Activated CD4-positive, alpha-beta T cell treated with anti-CD3 and anti-CD28 coated beads for 36 hours (primary cell): ENCODE measurements at regions not wholly inside any gene's neighbourhood (a gene's known extent, or its start where the extent isn't known, plus 50 kb on each side); places are given as distances from the start of the nearest gene placed in this dataset.

ENCODE experiments used
- ATAC-seq: fragments of 200-7000 bp; cut with Tn5 transposase; one replicate; pipeline ENCODE4 v1.10.0; 2021; ENCODE audit warnings: mild to moderate bottlenecking, moderate library complexity
- CTCF ChIA-PET: fragments of 350-600 bp; sonication (Branson Sonifier 250); formaldehyde crosslinking; loops from one replicate; lab custom pipeline; 2021; ENCODE audit warnings: antibody characterized with exemption; lab: Charles Lee
- POLR2A ChIA-PET: fragments of 350-600 bp; sonication (Branson Sonifier 250); formaldehyde crosslinking; loops from one replicate; lab custom pipeline; 2021; ENCODE audit warnings: antibody characterized with exemption, inconsistent platforms; lab: Charles Lee
- DNase-seq: peaks from one replicate; pipeline ENCODE4 v3.0.0-alpha.2; 2020
- H3K27ac Mint-ChIP-seq: one replicate; pipeline ENCODE4 v1.8.0; 2021; ENCODE audit warnings: mixed read lengths
- H3K27me3 Mint-ChIP-seq: one replicate; pipeline ENCODE4 v1.8.0; 2021; ENCODE audit warnings: mixed read lengths
- H3K36me3 Mint-ChIP-seq: one replicate; pipeline ENCODE4 v1.8.0; 2021; ENCODE audit warnings: low read depth, mixed read lengths
- H3K4me1 Mint-ChIP-seq: one replicate; pipeline ENCODE4 v1.8.0; 2021; ENCODE audit warnings: mixed read lengths
- H3K4me3 Mint-ChIP-seq: one replicate; pipeline ENCODE4 v1.8.0; 2021; ENCODE audit warnings: mild to moderate bottlenecking, moderate library complexity, mixed read lengths
- H3K9me3 Mint-ChIP-seq: one replicate; pipeline ENCODE4 v1.8.0; 2021; ENCODE audit warnings: low read depth, mixed read lengths
- intact Hi-C, 2 experiments: fragments of 100-400 bp; cut with DNase I in 1 of 2; cut with micrococcal nuclease in 1 of 2; formaldehyde crosslinking; loops; one replicate each; pipeline versions ENCODE4 v1.14.2 to v1.15.1; 2022 to 2024; cut with DNase I, micrococcal nuclease

DNA sequence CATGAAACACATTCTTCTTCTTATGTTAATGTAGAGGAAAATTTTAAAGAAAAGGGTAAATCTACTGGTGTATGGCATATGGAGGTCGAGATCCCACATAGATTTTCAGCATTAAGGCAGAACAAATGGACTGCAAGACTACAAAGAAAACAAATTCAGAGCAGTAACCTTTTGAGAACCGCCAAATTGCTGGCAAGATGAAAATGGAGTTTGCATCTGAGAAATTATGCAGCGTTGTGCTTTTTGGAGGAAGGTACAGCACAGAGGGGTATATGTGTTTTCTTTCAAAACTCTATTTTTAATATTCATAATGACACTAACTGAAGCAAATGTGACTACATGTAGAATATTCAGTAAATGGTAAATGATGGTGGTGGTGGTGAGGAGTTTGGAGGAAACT, 59.0 kb upstream of the PARD3B start:
- Mint-ChIP-seq H3K27ac (no peak overlapping the region), H3K4me1 (no peaks in the 10 kb centered on the region), H3K36me3 (no peaks in the 10 kb centered on the region), H3K9me3 (no peaks in the 10 kb centered on the region), H3K27me3 (peaks cover 8% of the 10 kb centered on the region), H3K4me3 (no peak overlapping the region)
- CTCF ChIA-PET = no interaction called here
- no peak for DNase-seq
- no peak for ATAC-seq
- intact Hi-C loops = no loop called here
- POLR2A ChIA-PET = no interaction called here

GRCh38 chr2:204486805-204487204, 58.5 kb upstream of the PARD3B start:
- no peak for DNase-seq
- Mint-ChIP-seq H3K4me1 (no peaks in the 10 kb centered on the region), H3K4me3 (no peak overlapping the region), H3K36me3 (no peaks in the 10 kb centered on the region), H3K27me3 (peaks cover 8% of the 10 kb centered on the region), H3K9me3 (no peaks in the 10 kb centered on the region), H3K27ac (no peak overlapping the region)
- ChIA-PET POLR2A (no interaction called here), CTCF (no interaction called here)
- intact Hi-C loops = no loop called here
- no peak for ATAC-seq

DNA sequence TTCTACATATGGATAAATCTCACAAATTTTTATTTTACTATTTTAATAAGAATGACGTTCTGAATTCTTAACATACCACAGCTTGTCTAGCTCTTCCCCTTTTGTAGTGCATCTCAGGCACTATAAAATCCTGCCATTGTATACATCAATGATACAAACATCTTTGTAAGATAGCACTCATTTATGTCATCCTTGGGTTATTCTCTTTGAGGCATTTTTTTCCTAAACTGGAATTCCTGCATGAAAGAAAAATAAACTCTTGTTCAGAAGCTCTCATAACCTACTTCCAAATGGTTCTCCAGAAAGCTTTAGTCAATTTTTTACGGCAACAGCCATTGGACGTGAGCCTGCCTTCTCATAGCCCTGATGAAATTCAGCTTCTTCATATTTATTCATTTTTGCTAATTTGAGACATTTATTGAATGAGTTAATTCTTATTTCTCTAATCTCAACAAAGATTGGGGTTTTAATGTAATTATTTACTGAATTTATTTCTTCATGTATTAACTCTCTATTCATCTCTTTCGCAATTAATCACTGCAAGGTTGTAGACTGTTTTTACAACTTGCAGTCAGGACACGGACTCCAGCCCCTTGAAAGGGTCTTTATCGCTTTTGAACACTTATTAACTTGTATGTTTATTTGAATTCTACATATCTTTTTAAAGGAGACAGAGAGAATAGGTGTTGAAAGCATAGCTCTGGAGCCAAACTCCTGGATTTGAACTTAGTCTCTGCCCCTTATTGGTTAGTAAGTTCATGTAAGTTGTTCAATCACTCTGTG, 57.6 kb upstream of the PARD3B start:
- CTCF ChIA-PET = interaction anchor here (0.7 kb wide), 1 partner anchor 668 kb away, joined by 4 read pairs; no protein-coding TSS in a partner anchor
- intact Hi-C loops = no loop called here
- H3K4me3 Mint-ChIP-seq = no peak overlapping the region
- H3K4me1 Mint-ChIP-seq = no peaks in the 10 kb centered on the region
- peaks cover 8% of the 10 kb centered on the region for H3K27me3 Mint-ChIP-seq
- no peak for ATAC-seq
- H3K9me3 Mint-ChIP-seq = no peaks in the 10 kb centered on the region
- H3K36me3 Mint-ChIP-seq = no peaks in the 10 kb centered on the region
- POLR2A ChIA-PET = no interaction called here
- DNase-seq = no peak
- no peak overlapping the region for H3K27ac Mint-ChIP-seq

DNA sequence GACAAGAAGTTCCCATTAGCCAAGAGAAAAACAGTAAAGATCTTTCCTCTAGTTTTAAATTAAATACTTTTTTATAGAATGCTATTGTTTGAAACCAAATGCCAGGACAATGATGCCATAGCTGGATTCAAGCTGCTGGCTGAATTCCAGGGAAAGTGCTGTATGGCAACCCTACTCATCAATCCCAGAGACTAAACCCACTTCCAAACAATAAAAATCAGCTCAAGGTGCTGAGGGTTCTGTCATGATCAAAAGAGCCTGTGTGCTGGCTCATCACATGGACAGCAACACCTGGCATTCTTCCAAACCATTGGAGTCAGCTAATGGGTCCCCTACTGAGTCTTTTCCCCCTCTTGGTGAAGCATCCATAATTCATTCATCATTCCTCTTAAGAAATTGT, 53.7 kb upstream of the PARD3B start:
- H3K4me3 Mint-ChIP-seq = no peak overlapping the region
- intact Hi-C loops = no loop called here
- H3K4me1 Mint-ChIP-seq = no peaks in the 10 kb centered on the region
- no peaks in the 10 kb centered on the region for H3K36me3 Mint-ChIP-seq
- no peak overlapping the region for H3K27ac Mint-ChIP-seq
- CTCF ChIA-PET = no interaction called here
- ATAC-seq = no peak
- H3K27me3 Mint-ChIP-seq = peaks cover 8% of the 10 kb centered on the region
- POLR2A ChIA-PET = no interaction called here
- DNase-seq = no peak
- no peaks in the 10 kb centered on the region for H3K9me3 Mint-ChIP-seq

- peaks cover 10% of the 10 kb centered on the region for H3K27me3 Mint-ChIP-seq
- no peak overlapping the region for H3K27ac Mint-ChIP-seq
- intact Hi-C loops = no loop called here
- ChIA-PET CTCF (no interaction called here), POLR2A (no interaction called here)
- no peaks in the 10 kb centered on the region for H3K4me1 Mint-ChIP-seq
- no peak overlapping the region for H3K4me3 Mint-ChIP-seq
- ATAC-seq (no peak), DNase-seq (no peak)
- no peaks in the 10 kb centered on the region for H3K9me3 Mint-ChIP-seq
- H3K36me3 Mint-ChIP-seq = no peaks in the 10 kb centered on the region
Measured at GRCh38 chr2:204492417-204492816, 52.9 kb upstream of the PARD3B start.

DNA sequence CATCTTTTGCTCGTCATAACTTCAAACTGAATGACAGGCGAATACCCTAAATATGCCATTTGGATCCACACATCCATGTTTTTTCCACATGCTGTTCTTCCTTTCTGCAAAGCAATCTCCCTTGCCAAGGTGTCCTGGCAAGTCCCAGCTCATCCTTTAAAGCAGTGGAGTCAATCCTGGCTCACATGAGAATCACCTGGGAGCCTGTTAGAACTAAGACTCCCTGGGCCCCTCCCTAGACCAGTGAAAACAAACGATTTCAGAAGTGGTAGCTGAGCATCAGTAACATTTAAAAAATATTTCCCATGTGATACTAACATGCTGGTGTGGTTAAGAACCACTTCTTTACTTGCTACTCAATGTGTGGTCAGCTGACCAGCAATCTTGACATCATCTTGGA, 50.6 kb upstream of the PARD3B start:
- H3K4me1 Mint-ChIP-seq = no peaks in the 10 kb centered on the region
- intact Hi-C loops = no loop called here
- DNase-seq (no peak), ATAC-seq (no peak)
- ChIA-PET POLR2A (no interaction called here), CTCF (interaction anchor here (1.2 kb wide), 1 partner anchor 12 kb away, joined by 4 read pairs; no protein-coding TSS in a partner anchor)
- H3K27me3 Mint-ChIP-seq = peaks cover 10% of the 10 kb centered on the region
- no peaks in the 10 kb centered on the region for H3K9me3 Mint-ChIP-seq
- no peak overlapping the region for H3K4me3 Mint-ChIP-seq
- no peaks in the 10 kb centered on the region for H3K36me3 Mint-ChIP-seq
- H3K27ac Mint-ChIP-seq = no peak overlapping the region

- no peak overlapping the region for H3K27ac Mint-ChIP-seq
- no peak overlapping the region for H3K4me3 Mint-ChIP-seq
- ChIA-PET CTCF (interaction anchor here (1.2 kb wide), 1 partner anchor 12 kb away, joined by 4 read pairs; no protein-coding TSS in a partner anchor), POLR2A (no interaction called here)
- peaks cover 6% of the 10 kb centered on the region for H3K27me3 Mint-ChIP-seq
- no peak for DNase-seq
- no peaks in the 10 kb centered on the region for H3K4me1 Mint-ChIP-seq
- ATAC-seq = no peak
- no peaks in the 10 kb centered on the region for H3K36me3 Mint-ChIP-seq
- intact Hi-C loops = no loop called here
- no peaks in the 10 kb centered on the region for H3K9me3 Mint-ChIP-seq
Measured at GRCh38 chr2:204495381-204495780, 49.9 kb upstream of the PARD3B start.
